H1 (cell line): ENCODE measurements at regions not wholly inside any gene's neighbourhood (a gene's known extent, or its start where the extent isn't known, plus 50 kb on each side); places are given as distances from the start of the nearest gene placed in this dataset.

Experiments
- ATF2 ChIP-seq: IDR thresholded peaks from 2 replicates; pipeline ENCODE4 v1.6.1; 2012; ENCODE audit warnings: low read length, inconsistent platforms
- BACH1 ChIP-seq: IDR thresholded peaks from 2 replicates; pipeline ENCODE4 v1.6.1; 2012; ENCODE audit warnings: low read length, improper control_type of control experiment
- BRCA1 ChIP-seq: IDR thresholded peaks from 2 replicates; pipeline ENCODE4 v1.6.1; 2012; ENCODE audit warnings: low read depth, low read length, improper control_type of control experiment

GRCh38 chr13:66117563-66117962 is 1112.6 kb downstream of the PCDH9 start (continued):
- TF ChIP-seq ATF2 (no peak), BRCA1 (no peak), BACH1 (no peak)
